K562 (cell line): ENCODE measurements at regions not wholly inside any gene's neighbourhood (a gene's known extent, or its start where the extent isn't known, plus 50 kb on each side); places are given as distances from the start of the nearest gene placed in this dataset.

ENCODE experiments used
- ELK1 ChIP-seq: sonication (generic); formaldehyde crosslinking; IDR thresholded peaks from 2 replicates; pipeline ENCODE4 v1.8.1; 2022; ENCODE audit warnings: missing genetic modification reagents
- ETS1 ChIP-seq: conservative IDR thresholded peaks from 2 replicates; pipeline ENCODE4 v1.6.1; 2011; ENCODE audit warnings: low read depth, mild to moderate bottlenecking, low read length; ENCODE audit not compliant: control insufficient read depth
- FOXK2 ChIP-seq, 2 experiments: fragments of 450-650 bp; IDR thresholded peaks in 1 of 2; conservative IDR thresholded peaks in 1 of 2; 2 replicates each; pipeline ENCODE4 v1.6.1; 2016; ENCODE audit warnings: low read depth in 2 of 2, mild to moderate bottlenecking in 1 of 2
- FOXO4 ChIP-seq: fragments of 450-650 bp; formaldehyde crosslinking; IDR thresholded peaks from 2 replicates; pipeline ENCODE4 v1.4.0; 2020; ENCODE audit warnings: mild to moderate bottlenecking, moderate library complexity
- HOMEZ ChIP-seq: fragments of 250-450 bp; sonication (Bioruptor Pico); IDR thresholded peaks from 2 replicates; pipeline ENCODE4 v1.4.0; 2020; ENCODE audit warnings: mild to moderate bottlenecking, moderate library complexity
- KLF1 ChIP-seq: fragments of 450-650 bp; IDR thresholded peaks from 2 replicates; pipeline ENCODE4 v1.6.1; 2016; ENCODE audit warnings: missing genetic modification characterization, missing compliant biosample characterization
- MBD2 ChIP-seq: sonication (generic); IDR thresholded peaks from 2 replicates; pipeline ENCODE4 v1.6.1; 2016; ENCODE audit warnings: low read depth, borderline replicate concordance
- PHB2 ChIP-seq: fragments of 450-650 bp; IDR thresholded peaks from 2 replicates; pipeline ENCODE4 v1.6.1; 2017; ENCODE audit warnings: low read depth
- PURB ChIP-seq: sonication (generic); formaldehyde crosslinking; IDR thresholded peaks from 2 replicates; pipeline ENCODE4 v1.9.0; 2021; ENCODE audit warnings: low read depth, mild to moderate bottlenecking, missing genetic modification reagents
- SMAD4 ChIP-seq: fragments of 250-450 bp; sonication (Bioruptor Pico); conservative IDR thresholded peaks from 2 replicates; pipeline ENCODE4 v1.8.0; 2021; ENCODE audit warnings: inconsistent platforms, mild to moderate bottlenecking, moderate library complexity
- ZNF431 ChIP-seq: sonication (generic); formaldehyde crosslinking; IDR thresholded peaks from 2 replicates; pipeline ENCODE4 v1.8.0; 2022; ENCODE audit warnings: mild to moderate bottlenecking, missing genetic modification reagents
- ZNF586 ChIP-seq: fragments of 450-650 bp; formaldehyde crosslinking; conservative IDR thresholded peaks from 2 replicates; pipeline ENCODE4 v1.4.0; 2020; ENCODE audit warnings: mild to moderate bottlenecking, moderate library complexity

GRCh38 chr3:10557250-10557649 is 51.9 kb upstream of the ATP2B2 start (continued):
- TF ChIP-seq SMAD4 (CRISPR knock-in tag) (no peak), KLF1 (tag) (no peak), HOMEZ (CRISPR knock-in tag) (no peak), ZNF431 (no peak), FOXO4 (no peak), PURB (CRISPR knock-in tag) (no peak), ZNF586 (CRISPR knock-in tag) (no peak), ETS1 (no peak), MBD2 (no peak), PHB2 (no peak), ELK1 (CRISPR knock-in tag) (no peak), FOXK2 (conservative IDR thresholded peaks at IDR 0.05 in 1 of 2, IDR thresholded peaks at IDR 0.05 in 1 of 2; ENCODE audit: low read depth in 2 of 2) (no peak)
- TF ChIP-seq, all 486 proteins: peak for 0
